A549 (cell line): ENCODE measurements at regions not wholly inside any gene's neighbourhood (a gene's known extent, or its start where the extent isn't known, plus 50 kb on each side); places are given as distances from the start of the nearest gene placed in this dataset.

Source experiments
- ATAC-seq, 2 experiments: fragments of 200-7000 bp in 1 of 2; fragments of >200 bp in 1 of 2; cut with Nextera tagmentation in 1 of 2; cut with Tn5 transposase in 1 of 2; 3 replicates each; pipeline versions ENCODE4 v1.8.0 to v1.9.1; 2018 to 2020; ENCODE audit warnings: mild to moderate bottlenecking in 1 of 2, moderate library complexity in 1 of 2
- CTCF ChIA-PET: fragments of 300-600 bp; sonication (Branson Sonifier 250); formaldehyde crosslinking; extraction: SDS; loops from one replicate; lab custom pipeline; 2021; ENCODE audit warnings: antibody characterized with exemption, inconsistent platforms; lab: Yijun Ruan, JAX
- POLR2A ChIA-PET: fragments of 350-600 bp; formaldehyde crosslinking; extraction: SDS; loops from one replicate; lab custom pipeline; 2021; ENCODE audit warnings: antibody characterized with exemption, inconsistent platforms; lab: Yijun Ruan, JAX
- DNase-seq, 2 experiments: peaks; one replicate each; pipeline versions ENCODE4 v3.0.0 to v3.0.0-alpha.2; 2011 to 2016; ENCODE audit warnings: low read depth in 1 of 2, low spot score in 1 of 2
- FAIRE-seq: peaks from 2 replicates; lab custom pipeline; 2011; peaks lifted over from hg19 to GRCh38; lab: Jason Lieb, UNC
- H3K27ac ChIP-seq, 2 experiments: fragments of >200 bp; sonication (Bioruptor Twin); formaldehyde crosslinking; 3 replicates each; pipeline ENCODE4 v1.5.1; 2016 to 2017
- H3K4me1 ChIP-seq: fragments of >200 bp; sonication (Bioruptor Twin); formaldehyde crosslinking; 3 replicates; pipeline ENCODE4 v1.6.1; 2016
- H3K4me2 ChIP-seq: fragments of >200 bp; sonication (Bioruptor Twin); formaldehyde crosslinking; 3 replicates; pipeline ENCODE4 v1.6.1; 2016
- H3K4me3 ChIP-seq: fragments of >200 bp; sonication (Bioruptor Twin); formaldehyde crosslinking; 3 replicates; pipeline ENCODE4 v1.5.1; 2016
- H3K9me3 ChIP-seq: fragments of >200 bp; sonication (Bioruptor Twin); formaldehyde crosslinking; 3 replicates; pipeline ENCODE4 v1.6.1; 2016
- CBX2 ChIP-seq: fragments of 200-600 bp; sonication (generic); IDR thresholded peaks from 2 replicates; pipeline ENCODE4 v1.6.1; 2016; ENCODE audit warnings: low read depth, mild to moderate bottlenecking, borderline replicate concordance
- CEBPB ChIP-seq, 2 experiments: fragments of >200 bp in 1 of 2; sonication (Bioruptor Twin) in 1 of 2; formaldehyde crosslinking in 1 of 2; IDR thresholded peaks; 2 replicates each; pipeline ENCODE4 v1.6.1; 2012 to 2016
- CHD2 ChIP-seq: fragments of 150-350 bp; IDR thresholded peaks from 2 replicates; pipeline ENCODE4 v1.6.1; 2014; ENCODE audit warnings: low read length; ENCODE audit not compliant: partially characterized antibody
- E2F6 ChIP-seq: IDR thresholded peaks from 2 replicates; pipeline ENCODE4 v1.6.1; 2012; ENCODE audit warnings: low read depth, borderline replicate concordance
- EHF ChIP-seq: fragments of 250-450 bp; sonication (Bioruptor Pico); IDR thresholded peaks from 2 replicates; pipeline ENCODE4 v1.5.0; 2020; ENCODE audit warnings: mild to moderate bottlenecking
- EHMT2 ChIP-seq: fragments of 200-600 bp; sonication (generic); IDR thresholded peaks from 2 replicates; pipeline ENCODE4 v1.6.1; 2016; ENCODE audit warnings: antibody characterized with exemption, low read depth, mild to moderate bottlenecking, moderate library complexity
- FOSB ChIP-seq: fragments of 250-450 bp; sonication (Bioruptor Pico); IDR thresholded peaks from 2 replicates; pipeline ENCODE4 v1.5.0; 2020; ENCODE audit warnings: mild to moderate bottlenecking, moderate library complexity
- FOSL2 ChIP-seq, 2 experiments: fragments of 450-650 bp in 1 of 2; fragments of >200 bp in 1 of 2; sonication (Bioruptor Twin) in 1 of 2; formaldehyde crosslinking; IDR thresholded peaks; 2 replicates each; pipeline versions ENCODE4 v1.5.0 to v1.6.1; 2016 to 2020; ENCODE audit warnings: mild to moderate bottlenecking in 1 of 2, moderate library complexity in 1 of 2
- HOXB5 ChIP-seq: fragments of 250-450 bp; sonication (Bioruptor Pico); IDR thresholded peaks from 2 replicates; pipeline ENCODE4 v1.5.0; 2020; ENCODE audit warnings: mild to moderate bottlenecking, moderate library complexity
- MAX ChIP-seq: IDR thresholded peaks from 2 replicates; pipeline ENCODE4 v1.6.1; 2012
- MYC ChIP-seq: IDR thresholded peaks from 2 replicates; pipeline ENCODE4 v1.6.1; 2012; ENCODE audit warnings: mild to moderate bottlenecking, inconsistent platforms, low read length, improper control_type of control experiment, borderline replicate concordance
- NFE2L2 ChIP-seq: fragments of 150-350 bp; conservative IDR thresholded peaks from 2 replicates; pipeline ENCODE4 v1.6.1; 2014; ENCODE audit warnings: low read length
- NR3C1 ChIP-seq: fragments of >200 bp; sonication (Bioruptor Twin); formaldehyde crosslinking; IDR thresholded peaks from 3 replicates; pipeline ENCODE4 v1.6.1; 2017
- PBX3 ChIP-seq: IDR thresholded peaks from 2 replicates; pipeline ENCODE4 v1.6.1; 2012
- POLR2A ChIP-seq: IDR thresholded peaks from 2 replicates; pipeline ENCODE4 v1.6.1; 2012; ENCODE audit warnings: mild to moderate bottlenecking, low read length
- POLR2AphosphoS2 ChIP-seq: conservative IDR thresholded peaks from 2 replicates; pipeline ENCODE4 v1.6.1; 2012; ENCODE audit warnings: low read length, improper control_type of control experiment, inconsistent platforms
- RAD21 ChIP-seq, 2 experiments: fragments of >200 bp in 1 of 2; sonication (Bioruptor Twin) in 1 of 2; formaldehyde crosslinking in 1 of 2; IDR thresholded peaks in 1 of 2; conservative IDR thresholded peaks in 1 of 2; 2 replicates in 1 of 2; 3 replicates in 1 of 2; pipeline ENCODE4 v1.6.1; 2012 to 2018; ENCODE audit warnings: inconsistent platforms in 1 of 2
- RARB ChIP-seq: fragments of 250-450 bp; sonication (Bioruptor Pico); IDR thresholded peaks from 2 replicates; pipeline ENCODE4 v1.8.0; 2021; ENCODE audit warnings: mild to moderate bottlenecking, moderate library complexity
- REST ChIP-seq: fragments of 200-600 bp; sonication (generic); IDR thresholded peaks from 2 replicates; pipeline ENCODE4 v1.6.1; 2016; ENCODE audit warnings: antibody characterized with exemption, mild to moderate bottlenecking, moderate library complexity
- RFX5 ChIP-seq: fragments of 450-650 bp; IDR thresholded peaks from 2 replicates; pipeline ENCODE4 v1.7.1; 2014; ENCODE audit warnings: antibody characterized with exemption, mild to moderate bottlenecking, moderate library complexity
- RNF2 ChIP-seq: fragments of 200-600 bp; sonication (generic); IDR thresholded peaks from 2 replicates; pipeline ENCODE4 v1.6.1; 2016; ENCODE audit warnings: low read depth, mild to moderate bottlenecking, antibody characterized with exemption, moderate library complexity, borderline replicate concordance
- SREBF2 ChIP-seq: fragments of 450-650 bp; IDR thresholded peaks from 2 replicates; pipeline ENCODE4 v1.6.1; 2014; ENCODE audit warnings: mild to moderate bottlenecking, moderate library complexity
- TFCP2L1 ChIP-seq: fragments of 250-450 bp; sonication (Bioruptor Pico); IDR thresholded peaks from 2 replicates; pipeline ENCODE4 v1.5.0; 2021; ENCODE audit warnings: mild to moderate bottlenecking
- TP53 ChIP-seq: fragments of 250-450 bp; sonication (Bioruptor Pico); IDR thresholded peaks from 2 replicates; pipeline ENCODE4 v1.5.0; 2021; ENCODE audit warnings: mild to moderate bottlenecking, moderate library complexity
- USF2 ChIP-seq: fragments of 450-650 bp; IDR thresholded peaks from 2 replicates; pipeline ENCODE4 v1.6.1; 2014; ENCODE audit warnings: antibody characterized with exemption
- ZC3H11A ChIP-seq: fragments of 450-650 bp; IDR thresholded peaks from 2 replicates; pipeline ENCODE4 v1.6.1; 2014; ENCODE audit warnings: antibody characterized with exemption, mild to moderate bottlenecking
- ZNF302 ChIP-seq: fragments of 250-450 bp; sonication (Bioruptor Pico); IDR thresholded peaks from 2 replicates; pipeline ENCODE4 v1.9.0; 2021; ENCODE audit warnings: inconsistent platforms, mild to moderate bottlenecking, moderate library complexity
- WGBS: methylation state at CpG from one replicate; pipeline ENCODE4 v1.1.6; 2017; ENCODE audit errors: missing lambda C conversion rate; 5-methylcytosine and 5-hydroxymethylcytosine counted together

- TF ChIP-seq USF2 (no peak), SREBF2 (no peak), EHMT2 (no peak), HOXB5 (CRISPR knock-in tag) (no peak), RFX5 (no peak), CHD2 (no peak)
- TF ChIP-seq, all 56 proteins: peak for 0
These were observed 196.7 kb upstream of the KLF3 start (continued) for GRCh38 chr4:38467296-38467695.

- TF ChIP-seq RARB (CRISPR knock-in tag) (no peak), TP53 (no peak), REST (no peak), MYC (no peak), ZNF302 (CRISPR knock-in tag) (no peak), POLR2A (no peak), PBX3 (no peak), RAD21 (conservative IDR thresholded peaks at IDR 0.05 in 1 of 2, IDR thresholded peaks at IDR 0.05 in 1 of 2) (no peak), RNF2 (no peak), NFE2L2 (no peak), POLR2AphosphoS2 (no peak)
- CTCF ChIA-PET, result no interaction called here
- no peak for FAIRE-seq
- ATAC-seq, result no peak
- no peak overlapping the region for H3K4me3 ChIP-seq
- POLR2A ChIA-PET, result no interaction called here
- no peaks in the 10 kb centered on the region for H3K9me3 ChIP-seq
- H3K27ac ChIP-seq, result no peak overlapping the region
- no peak overlapping the region for H3K4me2 ChIP-seq
- no peaks in the 10 kb centered on the region for H3K4me1 ChIP-seq
- no peak for DNase-seq
- WGBS, result 43% methylated on average over 3 of the region's 3 CpGs
These were observed 195.6 kb upstream of the KLF3 start for GRCh38 chr4:38468339-38468866.

GRCh38 chr4:38469410-38469809 is 194.6 kb upstream of the KLF3 start:
- Histone ChIP-seq H3K4me3 (no peak overlapping the region), H3K27ac (no peak overlapping the region), H3K4me2 (no peak overlapping the region), H3K4me1 (no peaks in the 10 kb centered on the region)
- DNase-seq (no peak), FAIRE-seq (no peak), ATAC-seq (no peak)
- POLR2A ChIA-PET, result no interaction called here
- WGBS, result 50% methylated on average over 2 of the region's 3 CpGs
- CTCF ChIA-PET, result no interaction called here
- no peak for TF ChIP-seq USF2
- TF ChIP-seq EHF (CRISPR knock-in tag), result no peak
- no peak for TF ChIP-seq CBX2
- no peak for TF ChIP-seq RAD21 (conservative IDR thresholded peaks at IDR 0.05 in 1 of 2, IDR thresholded peaks at IDR 0.05 in 1 of 2)
- TF ChIP-seq CEBPB (IDR thresholded peaks at IDR 0.05), result no peak
- no peak for TF ChIP-seq MAX
- no peak for TF ChIP-seq SREBF2
- TF ChIP-seq HOXB5 (CRISPR knock-in tag), result no peak
- no peak for TF ChIP-seq ZC3H11A
- no peak for TF ChIP-seq E2F6
- no peak for TF ChIP-seq TFCP2L1 (CRISPR knock-in tag)
- no peak for TF ChIP-seq MYC
- no peak for TF ChIP-seq CHD2
- no peak for TF ChIP-seq NR3C1
- no peak for TF ChIP-seq FOSL2 (IDR thresholded peaks at IDR 0.05)
- no peak for TF ChIP-seq FOSL2 (CRISPR knock-in tag; IDR thresholded peaks at IDR 0.05)
- TF ChIP-seq POLR2AphosphoS2, result no peak
- TF ChIP-seq FOSB (CRISPR knock-in tag), result no peak
- TF ChIP-seq, all 56 proteins: peak for 0
- no peaks in the 10 kb centered on the region for H3K9me3 ChIP-seq
